PFSK-1 (cell line): ENCODE measurements at regions not wholly inside any gene's neighbourhood (a gene's known extent, or its start where the extent isn't known, plus 50 kb on each side); places are given as distances from the start of the nearest gene placed in this dataset.

Source experiments
- FOXP2 ChIP-seq: optimal IDR thresholded peaks from 2 replicates; pipeline ENCODE3; 2011; ENCODE audit warnings: borderline replicate concordance, control low read depth, inconsistent platforms; ENCODE audit not compliant: insufficient read depth; ENCODE audit errors: extremely low read length, extremely low read depth
- POLR2AphosphoS5 ChIP-seq: IDR thresholded peaks from 2 replicates; pipeline ENCODE4 v1.6.1; 2012; ENCODE audit warnings: low read depth, mild to moderate bottlenecking, control low read depth, low read length, moderate library complexity
- REST ChIP-seq, 2 experiments: IDR thresholded peaks; 2 replicates each; pipeline versions ENCODE4 v1.6.1 to v1.8.0; 2011 to 2012; ENCODE audit warnings: low read depth in 2 of 2, low read length in 2 of 2, control low read depth in 1 of 2, inconsistent platforms in 1 of 2, mild to moderate bottlenecking in 1 of 2, moderate library complexity in 1 of 2; ENCODE audit not compliant: insufficient read depth in 1 of 2
- SIN3A ChIP-seq: IDR thresholded peaks from 2 replicates; pipeline ENCODE4 v1.6.1; 2012; ENCODE audit warnings: mild to moderate bottlenecking, low read length, moderate library complexity, borderline replicate concordance; ENCODE audit not compliant: insufficient read depth
- TAF1 ChIP-seq: IDR thresholded peaks from 2 replicates; pipeline ENCODE4 v1.6.1; 2012; ENCODE audit warnings: low read length, control low read depth, borderline replicate concordance; ENCODE audit not compliant: insufficient read depth

GRCh38 chr10:22111260-22111659, 106.6 kb downstream of the EBLN1 start:
- no peak for TF ChIP-seq TAF1
- TF ChIP-seq FOXP2, result no peak
- no peak for TF ChIP-seq REST (IDR thresholded peaks at IDR 0.05; ENCODE audit: insufficient read depth in 1 of 2, low read depth in 2 of 2, low read length in 2 of 2)
- TF ChIP-seq SIN3A, result no peak
- no peak for TF ChIP-seq POLR2AphosphoS5

- TF ChIP-seq POLR2AphosphoS5 (no peak), SIN3A (no peak), FOXP2 (no peak), REST (IDR thresholded peaks at IDR 0.05; ENCODE audit: insufficient read depth in 1 of 2, low read depth in 2 of 2, low read length in 2 of 2) (no peak), TAF1 (no peak)
These were observed 107.1 kb downstream of the EBLN1 start for GRCh38 chr10:22110761-22111160.

- no peak for TF ChIP-seq FOXP2
These were observed 101.7 kb upstream of the DNAJC1 start for GRCh38 chr10:22105270-22105669.

GRCh38 chr10:22103701-22104470, 100.4 kb upstream of the DNAJC1 start:
- no peak for TF ChIP-seq FOXP2

- no peak for TF ChIP-seq TAF1
- TF ChIP-seq POLR2AphosphoS5, result no peak
- no peak for TF ChIP-seq FOXP2
- no peak for TF ChIP-seq REST (IDR thresholded peaks at IDR 0.05; ENCODE audit: insufficient read depth in 1 of 2, low read depth in 2 of 2, low read length in 2 of 2)
- no peak for TF ChIP-seq SIN3A
These were observed 94.2 kb upstream of the DNAJC1 start for GRCh38 chr10:22097696-22098095.

GRCh38 chr10:22087402-22087738, 83.8 kb upstream of the DNAJC1 start:
- TF ChIP-seq POLR2AphosphoS5, result no peak

GRCh38 chr10:22086730-22087401, 83.3 kb upstream of the DNAJC1 start:
- TF ChIP-seq POLR2AphosphoS5, result no peak
- TF ChIP-seq FOXP2, result peak; percentile 67
